GM19395 (cell line): ENCODE measurements at regions not wholly inside any gene's neighbourhood (a gene's known extent, or its start where the extent isn't known, plus 50 kb on each side); places are given as distances from the start of the nearest gene placed in this dataset.

Experiments
- ATAC-seq: cut with Tn5 transposase; IDR thresholded peaks from one replicate; pipeline ENCODE4 v1.9.1; 2021; ENCODE audit warnings: mild to moderate bottlenecking, moderate library complexity; ENCODE audit not compliant: unreplicated experiment

DNA sequence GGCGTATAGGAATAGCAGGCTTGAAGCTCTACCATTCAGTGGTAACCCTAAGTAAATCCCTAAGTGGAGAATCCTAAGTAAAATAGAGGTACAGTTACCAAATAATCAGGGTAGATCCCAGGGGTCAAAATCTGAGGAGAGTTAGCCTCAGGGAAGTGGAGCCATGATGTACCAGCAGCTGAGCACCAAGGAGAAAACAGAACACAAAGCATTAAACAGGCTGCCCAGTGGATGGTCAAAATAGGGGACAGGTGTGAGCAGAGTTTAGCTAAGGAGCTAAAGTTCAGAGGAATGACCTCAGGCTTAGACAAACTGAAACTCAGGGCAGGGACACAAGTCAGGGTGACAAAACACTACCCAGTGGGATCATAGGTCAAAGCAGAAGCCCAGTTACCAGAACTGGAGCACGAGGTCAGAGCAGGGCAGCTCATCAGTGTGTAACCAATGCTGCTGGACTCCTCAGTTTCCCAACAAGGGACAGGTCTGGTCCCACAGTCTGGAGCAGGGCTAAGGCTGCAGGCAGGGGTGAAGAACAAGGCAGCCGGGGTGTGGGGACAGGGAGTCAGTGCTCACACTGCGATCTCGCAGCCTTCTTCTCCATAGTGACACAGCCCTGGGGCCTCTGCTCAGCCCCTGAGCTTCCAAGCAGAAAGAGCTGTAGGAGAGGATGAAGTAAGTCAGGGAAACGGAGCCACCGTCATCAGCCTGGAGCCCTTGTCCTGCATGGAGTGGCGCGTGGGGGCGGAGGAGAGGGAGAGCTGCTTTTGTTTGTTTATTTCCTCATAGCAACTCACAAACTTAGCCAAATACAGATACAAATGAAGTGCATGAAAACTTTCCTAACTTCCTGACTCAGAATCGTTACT lies 264.0 kb downstream of the MREG start:
- no peak for ATAC-seq

DNA sequence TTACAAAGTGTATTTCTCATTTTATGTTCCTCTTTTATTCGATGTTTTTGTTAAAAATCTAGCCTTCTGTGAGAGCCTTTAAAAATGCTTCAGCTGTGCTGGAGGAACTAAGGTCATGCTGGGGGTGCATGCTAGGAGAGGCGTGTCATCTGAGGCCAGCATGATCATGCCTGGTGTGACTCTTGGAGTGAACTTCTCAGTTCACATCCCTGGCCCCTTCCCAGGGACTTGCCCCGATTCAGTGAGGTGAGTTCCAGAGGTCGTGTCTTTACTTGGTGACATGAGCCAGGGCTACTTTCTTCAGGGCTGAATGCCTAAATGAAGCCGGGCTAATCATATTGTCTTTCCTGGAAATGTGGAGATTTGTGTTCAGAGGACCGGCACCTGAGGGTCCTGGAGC lies 264.9 kb downstream of the MREG start:
- ATAC-seq, result no peak

DNA sequence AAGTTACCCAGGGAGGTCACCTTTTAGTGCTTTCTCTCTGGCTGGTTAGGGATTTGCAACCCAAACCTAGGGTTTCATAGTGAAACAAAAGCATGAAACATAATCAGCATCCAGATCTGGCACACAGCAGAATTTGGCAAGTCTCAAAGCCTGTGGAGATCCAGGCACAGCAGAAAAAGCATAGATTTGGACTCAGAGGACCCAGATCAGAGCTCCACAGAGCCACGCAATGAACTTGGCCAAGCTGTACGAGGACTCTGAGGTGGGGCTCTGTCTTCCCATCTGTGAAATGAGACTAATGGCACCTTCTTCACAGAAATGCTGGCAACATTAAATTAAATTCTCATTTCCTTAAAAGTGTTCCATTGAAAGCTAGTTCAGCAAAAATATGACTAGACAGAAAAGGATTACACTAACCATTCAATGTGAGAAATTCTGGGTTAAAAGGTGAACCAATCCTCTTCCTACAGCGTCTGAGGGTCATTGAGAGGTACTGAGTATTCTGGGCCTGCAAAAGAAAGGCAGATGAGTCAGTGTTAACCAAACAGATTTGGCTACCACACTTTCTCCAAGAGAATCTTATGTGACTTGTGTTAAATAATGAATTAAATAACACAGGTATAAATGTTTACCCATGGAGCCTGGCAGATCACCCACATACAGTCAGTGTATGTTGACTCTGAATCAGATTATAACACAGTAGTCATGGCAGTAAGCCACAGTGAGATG lies 266.3 kb downstream of the MREG start:
- ATAC-seq, result no peak

DNA sequence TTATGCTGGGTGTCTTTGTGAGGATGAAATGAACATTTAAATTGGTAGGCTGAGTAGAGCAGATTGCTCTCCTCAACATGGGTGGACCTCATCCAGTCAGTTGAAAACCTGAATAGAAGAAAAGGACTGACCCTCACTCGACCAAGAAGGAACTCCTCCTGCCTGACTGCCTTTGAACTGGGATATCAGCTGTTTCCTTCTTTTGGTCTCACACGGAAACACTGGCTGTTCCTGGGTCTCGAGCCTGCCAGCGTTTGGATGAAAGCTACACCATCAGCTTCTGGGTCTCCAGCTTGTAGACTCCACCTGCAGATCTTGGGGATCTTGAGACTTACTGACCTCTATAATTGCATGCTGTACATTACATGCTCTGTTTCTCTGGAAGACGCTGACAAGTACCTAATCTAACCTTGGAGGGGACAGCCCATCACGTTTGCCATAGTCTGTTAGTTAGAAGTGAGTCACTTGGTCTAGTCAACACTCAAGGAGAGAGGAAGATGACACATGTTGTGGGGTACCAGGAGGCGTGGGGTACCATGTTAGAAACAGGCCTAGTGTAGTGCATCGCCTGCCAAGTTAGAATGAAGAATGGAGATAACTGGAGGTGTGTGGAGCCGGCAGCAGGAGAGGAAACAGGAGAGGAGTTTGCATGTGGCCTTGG lies 267.0 kb downstream of the MREG start:
- no peak for ATAC-seq

DNA sequence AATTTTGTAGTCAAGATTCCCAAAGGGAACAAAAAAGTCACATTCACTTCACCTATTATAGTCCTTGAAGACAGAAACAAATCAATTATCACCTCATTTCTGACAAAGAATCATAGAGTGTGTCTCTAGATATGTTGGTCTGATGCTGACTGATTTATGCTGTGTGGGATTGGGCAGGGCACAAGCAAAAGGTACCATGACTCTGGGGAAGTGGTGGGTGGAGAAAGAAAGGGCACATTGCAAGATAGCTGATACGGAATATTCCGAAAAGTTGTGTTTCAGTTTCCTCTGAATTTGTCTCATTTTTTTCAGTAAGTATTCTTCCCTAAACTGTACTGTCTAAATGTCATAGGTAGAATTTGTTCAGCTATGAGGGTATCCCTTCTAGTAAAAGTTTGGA lies 268.0 kb downstream of the MREG start:
- ATAC-seq, result no peak

DNA sequence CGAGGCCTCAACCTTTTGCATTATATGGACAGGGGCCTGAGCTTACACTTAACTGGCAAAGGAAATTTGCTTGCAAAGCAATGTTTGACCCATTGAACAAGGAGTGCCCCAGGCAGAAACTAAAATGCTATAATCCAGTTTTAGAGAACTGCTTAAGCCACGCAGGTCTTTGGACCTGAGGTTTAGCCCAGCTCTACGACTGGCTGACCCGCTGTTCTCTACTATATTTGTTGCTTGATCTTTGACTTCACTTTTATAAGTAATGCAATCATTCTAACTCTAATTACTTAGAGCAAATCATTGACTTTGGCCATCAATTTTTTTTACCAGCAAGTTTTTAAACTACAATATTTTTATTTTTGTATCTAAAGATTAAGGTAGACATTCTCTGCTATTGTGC lies 268.8 kb downstream of the MREG start:
- ATAC-seq, result no peak

DNA sequence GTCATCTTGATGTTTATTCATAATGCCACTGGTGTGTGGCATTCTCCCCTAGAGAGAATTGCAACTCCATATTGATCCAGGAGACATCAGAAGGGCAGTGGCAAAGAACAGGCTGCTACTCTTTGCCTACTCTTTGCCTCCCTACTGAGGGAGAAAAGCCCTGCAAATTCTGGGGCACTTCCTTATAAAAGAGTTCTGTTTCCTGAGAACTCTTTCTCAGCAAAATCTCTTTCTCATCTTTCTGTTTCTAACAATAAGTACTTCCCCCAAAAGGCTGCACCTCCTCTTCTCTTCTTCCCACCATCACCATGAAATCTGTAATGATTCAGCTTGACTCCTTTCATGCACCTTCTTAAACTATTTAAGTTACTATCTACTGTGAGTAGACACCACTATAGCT lies 270.3 kb downstream of the MREG start:
- no peak for ATAC-seq

DNA sequence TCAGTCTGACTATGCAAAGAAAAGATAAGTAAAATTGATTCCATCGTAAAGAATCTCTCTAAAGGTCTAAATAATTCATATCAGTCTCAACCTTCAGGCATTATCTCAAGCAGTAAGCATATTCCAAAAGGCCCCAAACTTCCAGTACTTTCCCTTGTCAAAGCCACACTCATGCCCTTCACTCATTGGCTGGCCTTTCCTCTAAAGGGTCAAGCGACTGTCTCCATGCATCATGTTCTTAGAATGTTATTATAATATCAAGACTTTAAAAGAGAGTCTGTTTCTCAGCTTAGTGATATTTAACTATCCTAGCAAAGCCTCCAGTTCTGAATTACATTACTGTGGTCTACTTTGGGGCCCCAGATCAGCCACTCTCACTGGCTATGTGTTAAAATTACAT lies 271.3 kb downstream of the MREG start:
- no peak for ATAC-seq

DNA sequence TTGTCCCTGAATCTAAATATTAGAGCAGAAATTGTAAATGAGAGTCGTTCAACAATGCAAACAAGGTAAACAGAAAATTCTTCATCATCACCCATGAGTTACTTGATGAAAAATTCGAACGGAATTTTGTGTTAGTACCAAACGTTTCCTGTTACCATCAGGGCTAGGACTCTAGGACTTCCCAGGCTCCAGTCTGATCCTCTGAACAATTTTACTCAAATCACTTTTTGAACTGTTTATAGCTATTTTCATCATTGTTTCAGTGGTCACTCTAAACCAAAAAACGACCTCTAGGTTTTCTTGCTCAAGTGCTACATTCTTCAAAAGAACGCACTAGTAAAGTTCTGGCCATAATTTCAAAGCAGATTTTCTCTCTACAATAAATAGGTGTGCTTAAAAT lies 273.3 kb downstream of the MREG start:
- no peak for ATAC-seq

DNA sequence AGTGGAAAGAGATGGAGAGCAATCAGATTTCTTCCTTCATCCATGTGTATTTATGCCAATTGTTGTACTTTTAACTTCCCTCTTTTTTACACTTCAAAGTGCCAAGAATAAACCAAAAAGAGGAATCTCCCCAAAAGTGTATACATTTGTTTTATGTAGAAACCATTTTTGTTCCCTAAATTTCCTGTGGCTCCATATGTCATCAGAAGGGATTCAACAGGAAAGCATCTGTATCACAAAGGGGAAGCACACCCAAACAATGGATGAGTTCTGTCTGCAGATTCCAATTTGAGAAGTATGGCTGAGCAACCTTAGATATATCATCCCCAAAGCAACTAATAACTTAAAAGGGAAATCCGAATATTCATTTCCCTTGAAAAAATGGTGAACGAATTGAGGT lies 275.0 kb downstream of the MREG start:
- ATAC-seq, result no peak

DNA sequence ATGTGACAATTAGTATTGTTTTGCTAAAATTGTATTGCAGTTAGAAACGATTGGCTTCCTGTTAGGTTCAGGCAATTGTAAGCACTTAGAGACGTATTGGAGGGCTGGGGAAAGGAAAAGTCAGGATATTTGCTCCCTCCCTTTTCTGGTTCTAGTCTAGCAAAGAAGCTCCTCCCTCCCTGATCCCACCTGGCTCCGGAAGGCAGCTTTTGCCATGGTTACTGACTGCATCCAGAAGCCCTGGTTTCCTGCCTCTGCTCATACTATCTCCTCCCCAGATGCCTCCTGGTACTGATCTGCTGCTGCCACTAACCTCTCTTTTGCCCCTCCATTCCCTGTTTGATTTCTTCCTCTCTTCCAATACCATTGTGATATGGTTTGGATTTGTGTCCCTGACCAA lies 275.9 kb downstream of the MREG start:
- ATAC-seq, result no peak

DNA sequence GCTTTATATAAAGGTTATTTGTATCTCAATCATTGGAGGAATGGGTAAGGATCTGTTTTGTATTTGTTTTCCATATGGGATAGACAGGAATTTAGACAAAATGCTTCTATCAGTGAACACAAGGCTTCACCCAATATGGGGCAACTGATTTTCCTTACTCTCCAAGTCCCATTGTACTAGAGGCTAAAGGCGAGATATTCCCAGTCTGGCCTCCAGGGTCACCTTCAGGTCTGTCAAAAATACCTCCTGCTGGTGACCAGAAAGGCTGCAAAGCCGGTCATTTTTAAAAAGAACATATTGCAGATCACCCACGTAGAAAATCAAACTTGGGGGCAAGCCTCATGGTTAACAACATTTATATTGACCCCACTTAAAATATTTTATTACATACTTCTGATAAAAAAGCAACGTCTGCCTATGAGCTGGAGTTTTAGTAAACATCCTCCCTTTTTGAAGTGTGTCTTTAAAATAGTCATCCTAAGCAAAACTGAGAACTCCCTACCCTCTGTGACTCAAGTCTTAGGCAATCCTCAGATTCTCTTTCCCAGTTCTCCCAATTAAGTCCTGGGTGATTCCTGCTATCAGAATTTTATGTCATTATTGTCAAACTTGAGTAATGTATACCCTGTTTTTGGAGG lies 276.6 kb downstream of the MREG start:
- ATAC-seq, result no peak

DNA sequence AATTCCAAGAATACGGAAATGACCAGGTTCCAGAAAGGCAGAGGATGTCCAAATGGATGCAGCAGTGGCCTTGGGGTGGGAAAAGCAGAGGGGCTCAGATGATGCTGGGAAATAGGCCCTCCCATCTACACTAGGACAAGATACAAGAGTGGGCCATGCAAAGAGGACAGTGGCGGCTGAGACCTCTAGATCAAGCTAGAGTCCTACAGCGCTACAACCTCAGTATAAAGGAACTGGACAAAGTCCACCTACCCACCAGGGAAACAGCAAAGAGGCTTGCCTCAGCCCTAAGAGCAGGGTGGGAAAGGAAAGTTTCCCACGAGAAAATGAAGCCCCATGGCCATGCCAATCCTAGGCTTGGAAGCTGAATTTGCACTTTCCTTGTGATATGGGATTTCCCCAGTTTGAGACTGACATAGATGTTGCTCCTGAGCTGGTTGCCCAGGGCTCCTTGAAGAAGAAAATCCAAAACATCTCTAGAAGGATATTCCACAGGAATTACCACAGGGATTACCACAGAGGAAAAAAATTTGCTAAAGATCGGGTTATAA lies 282.2 kb downstream of the MREG start:
- no peak for ATAC-seq

DNA sequence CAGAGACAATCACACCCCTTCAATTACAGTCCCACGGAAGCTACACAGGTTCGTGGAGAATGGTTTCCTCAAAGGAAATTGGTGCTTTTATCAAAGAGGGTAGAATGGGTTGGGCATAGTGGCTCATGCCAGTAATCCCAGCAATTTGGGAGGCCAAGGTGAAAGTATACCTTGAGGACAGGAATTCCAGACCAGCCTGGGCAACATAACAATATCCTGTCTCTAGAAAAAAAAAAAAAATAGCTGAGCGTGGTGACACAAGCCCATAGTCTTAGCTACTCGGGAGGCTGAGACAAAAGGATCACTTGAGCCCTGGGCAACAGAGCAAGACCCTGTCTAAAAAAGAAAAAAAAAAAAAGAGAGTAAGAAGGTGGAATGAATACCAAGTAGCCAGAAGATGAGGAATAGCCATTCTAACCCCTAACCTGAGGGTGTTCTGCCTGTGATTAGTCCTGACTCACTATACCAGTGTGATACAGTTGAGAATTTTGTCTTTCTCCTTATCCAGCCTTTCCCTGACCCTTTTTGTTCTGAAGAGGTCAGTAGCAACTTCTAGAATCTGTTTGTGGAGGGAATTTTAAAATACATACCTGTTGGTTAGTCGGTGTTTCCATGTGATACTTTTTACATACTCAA lies 283.2 kb downstream of the MREG start:
- ATAC-seq, result no peak

DNA sequence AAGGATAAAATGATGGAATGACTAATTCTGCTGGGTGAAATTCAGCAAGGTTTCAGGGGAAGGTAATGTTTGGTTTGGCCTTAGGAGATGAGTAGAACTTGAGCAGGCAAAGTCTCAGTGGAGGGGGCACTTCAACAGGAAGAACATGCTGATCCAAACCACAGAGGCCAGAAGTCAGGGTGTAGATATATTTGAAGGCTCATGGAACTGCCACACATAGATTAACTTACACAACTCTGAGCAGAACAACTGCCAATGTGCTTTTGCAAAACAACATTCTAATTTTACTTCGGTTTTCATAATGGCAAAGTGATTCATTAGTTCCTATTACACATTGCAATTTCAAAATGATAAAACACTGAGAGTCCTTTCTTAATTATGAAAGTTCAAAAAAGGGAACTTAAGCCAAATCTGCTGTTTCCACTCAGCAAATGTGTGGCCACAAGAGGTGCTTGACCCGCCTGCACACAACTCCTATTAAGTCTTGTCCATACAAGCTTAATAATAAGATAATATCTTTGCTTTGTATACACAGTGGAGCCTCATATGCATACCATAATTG lies 284.8 kb downstream of the MREG start:
- ATAC-seq, result peak; percentile 82

DNA sequence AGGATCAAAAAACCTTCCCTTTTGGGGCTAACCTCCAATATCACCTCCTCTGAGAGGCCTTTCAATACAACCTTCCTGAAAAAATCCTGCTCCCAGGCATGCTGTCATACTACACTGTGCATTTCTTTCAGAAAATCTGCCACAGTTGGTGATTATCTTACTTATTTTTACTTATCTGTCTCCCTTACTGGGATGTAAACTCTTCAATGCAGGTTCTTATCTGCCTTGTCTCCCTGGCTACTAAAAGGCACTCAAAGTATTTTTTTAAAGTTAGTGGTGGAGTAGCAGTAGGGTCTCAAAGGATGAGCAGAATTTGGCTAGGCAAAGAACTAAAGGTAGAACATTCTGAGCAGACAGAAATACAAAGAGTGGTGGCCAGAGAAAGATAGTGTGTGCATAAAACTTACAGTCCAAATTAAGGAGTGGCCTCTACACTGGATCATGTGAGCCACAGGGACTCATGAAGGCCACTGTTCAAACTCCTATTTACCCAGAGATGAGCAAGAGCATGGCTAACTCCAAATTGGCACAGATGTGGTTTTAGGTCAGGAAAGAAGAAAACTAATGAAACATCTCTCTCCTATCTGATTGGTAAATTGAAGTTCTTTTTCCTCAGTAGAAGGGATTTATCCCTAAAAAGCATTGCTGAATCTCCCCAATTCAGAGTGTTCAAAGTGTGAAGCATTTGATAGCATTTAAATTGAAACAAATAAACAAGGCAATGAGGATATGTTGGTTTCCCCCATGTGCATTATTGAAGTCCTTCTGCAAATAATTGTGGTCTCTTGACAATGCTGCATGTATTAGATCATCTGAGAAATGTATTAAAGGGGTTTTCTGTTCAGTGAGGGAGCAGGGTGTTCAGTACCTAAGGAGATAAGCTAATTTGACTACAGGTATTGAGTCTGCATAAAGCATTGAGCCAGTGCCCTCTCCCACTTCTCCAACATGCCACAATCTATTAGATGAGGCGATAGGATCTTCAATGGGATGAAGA lies 285.5 kb downstream of the MREG start:
- ATAC-seq, result peak; percentile 31

DNA sequence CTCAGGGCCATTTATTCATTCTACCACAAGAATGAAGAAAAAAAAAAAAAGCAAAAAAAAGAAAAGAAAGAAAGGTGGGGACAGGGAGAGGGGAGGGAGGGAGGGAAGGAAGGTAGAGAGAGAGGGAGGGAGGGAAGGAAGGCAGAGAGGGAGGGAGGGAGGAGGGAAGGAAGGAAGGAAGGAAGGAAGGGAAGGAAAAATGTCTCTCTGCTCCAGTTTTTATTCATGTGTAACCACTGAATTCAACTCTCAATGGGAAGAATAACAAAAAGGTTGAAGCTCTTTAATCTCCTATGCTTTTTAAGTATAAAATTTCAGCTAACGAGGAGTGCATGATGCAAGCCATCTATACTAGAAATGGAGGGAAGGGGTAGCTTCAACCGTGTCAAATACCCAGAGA lies 287.3 kb downstream of the MREG start:
- no peak for ATAC-seq

DNA sequence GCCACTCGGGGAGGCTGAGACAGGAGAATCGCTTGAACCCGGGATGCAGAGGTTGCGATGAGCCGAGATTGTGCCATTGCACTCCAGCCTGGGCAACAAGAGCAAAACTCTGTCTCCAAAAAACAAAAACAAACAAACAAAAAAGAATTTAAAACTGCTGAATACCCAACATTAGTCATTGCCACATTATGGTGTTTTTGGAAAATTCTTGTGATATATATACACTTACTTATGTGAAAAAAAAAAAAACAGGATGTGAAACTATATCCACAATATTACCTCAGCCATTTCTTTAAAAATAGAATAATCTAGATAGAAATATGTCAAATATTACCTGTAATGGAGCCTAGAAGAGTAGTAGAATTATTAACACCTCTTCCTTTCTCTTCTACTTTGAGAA lies 288.3 kb upstream of the FN1 start:
- ATAC-seq, result no peak

DNA sequence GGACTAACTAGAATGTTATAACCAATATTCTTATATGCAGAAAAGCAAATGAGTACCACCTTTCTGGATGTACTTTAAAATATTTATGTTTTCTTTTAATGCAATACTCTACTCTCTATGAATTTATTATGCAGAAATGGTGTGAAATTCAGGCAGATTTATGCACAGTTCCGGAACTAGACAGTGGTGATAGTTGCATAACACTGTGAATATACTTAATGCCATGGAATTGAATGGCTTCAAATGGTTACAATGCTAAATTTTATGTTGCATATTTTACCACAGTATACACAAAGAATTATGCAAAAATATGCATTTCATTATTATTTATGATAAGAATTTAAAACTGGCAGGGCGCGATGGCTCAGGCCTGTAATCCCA lies 287.8 kb upstream of the FN1 start:
- ATAC-seq, result no peak
